Right lobe of liver (tissue), 4 donors: ENCODE measurements at regions not wholly inside any gene's neighbourhood (a gene's known extent, or its start where the extent isn't known, plus 50 kb on each side); places are given as distances from the start of the nearest gene placed in this dataset.

ENCODE experiments used
- CTCF ChIP-seq, 4 donors: fragments of 200-600 bp in 3 of 4; fragments of 450-650 bp in 1 of 4; IDR thresholded peaks; one replicate each; pipeline versions ENCODE4 v1.5.1 to v1.8.0; 2016 to 2022; ENCODE audit warnings: antibody characterized with exemption in 4 of 4, mild to moderate bottlenecking in 2 of 4
- POLR2A ChIP-seq: fragments of 450-650 bp; IDR thresholded peaks from one replicate; pipeline ENCODE4 v1.6.1; 2017; ENCODE audit warnings: antibody characterized with exemption, mild to moderate bottlenecking
- donor health status: DM: no; HTN: no; CAD: no.
- donor health status: DM: no; HTN: no; CAD: no.
- donor health status: DM: no; HTN: yes; CAD: no.

- TF ChIP-seq CTCF (IDR thresholded peaks at IDR 0.05): no peak
- no peak for TF ChIP-seq POLR2A
Measured at GRCh38 chr9:115193777-115194176, 75.8 kb upstream of the TNC start.
